H9 (cell line): ENCODE measurements at regions not wholly inside any gene's neighbourhood (a gene's known extent, or its start where the extent isn't known, plus 50 kb on each side); places are given as distances from the start of the nearest gene placed in this dataset.

ENCODE experiments used
- DNase-seq: peaks from one replicate; pipeline ENCODE4 v3.0.0-alpha.2; 2017
- H2AFZ ChIP-seq: one replicate; pipeline ENCODE4 v1.6.1; 2013; ENCODE audit warnings: mild to moderate bottlenecking, low read length, control low read depth, moderate library complexity
- H2AK5ac ChIP-seq: 2 replicates; pipeline ENCODE4 v1.6.1; 2013; ENCODE audit warnings: low read length, control low read depth, mixed read lengths; ENCODE audit not compliant: insufficient read length
- H2BK120ac ChIP-seq: one replicate; pipeline ENCODE4 v1.6.1; 2013; ENCODE audit warnings: low read depth, mild to moderate bottlenecking, low read length, control low read depth, inconsistent platforms; ENCODE audit not compliant: poor library complexity, severe bottlenecking
- H2BK12ac ChIP-seq: 2 replicates; pipeline ENCODE4 v1.6.1; 2013; ENCODE audit warnings: low read length, control low read depth, mixed read lengths, low read depth; ENCODE audit not compliant: insufficient read length
- H2BK15ac ChIP-seq: 2 replicates; pipeline ENCODE4 v1.6.1; 2013; ENCODE audit warnings: low read depth, low read length, control low read depth
- H2BK20ac ChIP-seq: one replicate; pipeline ENCODE4 v1.6.1; 2013; ENCODE audit warnings: low read depth, mild to moderate bottlenecking, low read length, control low read depth, inconsistent platforms; ENCODE audit not compliant: poor library complexity, severe bottlenecking
- H2BK5ac ChIP-seq: 2 replicates; pipeline ENCODE4 v1.6.1; 2013; ENCODE audit warnings: low read length, control low read depth, mixed read lengths; ENCODE audit not compliant: insufficient read length
- H3K14ac ChIP-seq: 2 replicates; pipeline ENCODE4 v1.6.1; 2013; ENCODE audit warnings: low read length, control low read depth; ENCODE audit not compliant: insufficient read depth
- H3K18ac ChIP-seq: 2 replicates; pipeline ENCODE4 v1.6.1; 2013; ENCODE audit warnings: low read depth, mild to moderate bottlenecking, mixed read lengths, low read length, control low read depth; ENCODE audit not compliant: insufficient read length
- H3K23ac ChIP-seq: 2 replicates; pipeline ENCODE4 v1.6.1; 2013; ENCODE audit warnings: low read length, control low read depth, mixed read lengths, low read depth; ENCODE audit not compliant: insufficient read length
- H3K23me2 ChIP-seq: 2 replicates; pipeline ENCODE4 v1.6.1; 2013; ENCODE audit warnings: low read depth, mild to moderate bottlenecking, mixed read lengths, low read length, control low read depth; ENCODE audit not compliant: insufficient read length, poor library complexity, severe bottlenecking
- H3K27ac ChIP-seq: 2 replicates; pipeline ENCODE4 v1.5.1; 2013; ENCODE audit warnings: low read length, control low read depth, mixed read lengths, low read depth; ENCODE audit not compliant: insufficient read length
- H3K27me3 ChIP-seq: 2 replicates; pipeline ENCODE4 v1.6.1; 2013; ENCODE audit warnings: low read length, control low read depth, inconsistent platforms; ENCODE audit not compliant: insufficient read depth
- H3K4ac ChIP-seq: 2 replicates; pipeline ENCODE4 v1.6.1; 2013; ENCODE audit warnings: low read depth, mild to moderate bottlenecking, control low read depth, inconsistent platforms, low read length, moderate library complexity
- H3K4me1 ChIP-seq: 2 replicates; pipeline ENCODE4 v1.6.1; 2013; ENCODE audit warnings: low read length, control low read depth, inconsistent platforms; ENCODE audit not compliant: insufficient read depth
- H3K4me2 ChIP-seq: 2 replicates; pipeline ENCODE4 v1.6.1; 2013; ENCODE audit warnings: low read length, control low read depth, mixed read lengths; ENCODE audit not compliant: insufficient read length, insufficient read depth
- H3K56ac ChIP-seq: 2 replicates; pipeline ENCODE4 v1.6.1; 2013; ENCODE audit warnings: low read depth, mild to moderate bottlenecking, mixed read lengths, low read length, control low read depth; ENCODE audit not compliant: insufficient read length
- H3K79me1 ChIP-seq: 2 replicates; pipeline ENCODE4 v1.6.1; 2013; ENCODE audit warnings: low read depth, mild to moderate bottlenecking, moderate library complexity, low read length, control low read depth, inconsistent platforms; ENCODE audit not compliant: insufficient read depth, poor library complexity, severe bottlenecking
- H3K79me2 ChIP-seq: 2 replicates; pipeline ENCODE4 v1.6.1; 2013; ENCODE audit warnings: low read length, control low read depth, inconsistent platforms; ENCODE audit not compliant: insufficient read depth
- H3K9ac ChIP-seq: 2 replicates; pipeline ENCODE4 v1.6.1; 2013; ENCODE audit warnings: low read length, control low read depth, mixed read lengths; ENCODE audit not compliant: insufficient read length; ENCODE audit errors: extremely low read depth
- H3K9me3 ChIP-seq: one replicate; pipeline ENCODE4 v1.6.1; 2013; ENCODE audit warnings: low read depth, low read length, inconsistent platforms; ENCODE audit not compliant: control insufficient read depth
- H3T11ph ChIP-seq: one replicate; pipeline ENCODE4 v1.6.1; 2013; ENCODE audit warnings: mild to moderate bottlenecking, low read length, control low read depth, inconsistent platforms
- H4K20me1 ChIP-seq: one replicate; pipeline ENCODE4 v1.6.1; 2013; ENCODE audit not compliant: control insufficient read depth, insufficient read length, insufficient read depth
- H4K5ac ChIP-seq: 2 replicates; pipeline ENCODE4 v1.6.1; 2013; ENCODE audit warnings: low read depth, mild to moderate bottlenecking, mixed read lengths, low read length, control low read depth; ENCODE audit not compliant: insufficient read length
- H4K8ac ChIP-seq: replicated peaks from 2 replicates; pipeline ENCODE4 v1.6.1; 2013; ENCODE audit warnings: low read length, control low read depth, mixed read lengths, low read depth; ENCODE audit not compliant: insufficient read length
- H4K91ac ChIP-seq: 2 replicates; pipeline ENCODE4 v1.6.1; 2013; ENCODE audit warnings: low read depth, mild to moderate bottlenecking, moderate library complexity, mixed read lengths, low read length, control low read depth; ENCODE audit not compliant: insufficient read length
- H3K27ac Mint-ChIP-seq, 3 experiments: 2 replicates in 2 of 3; 3 replicates in 1 of 3; pipeline ENCODE4 v1.8.0; 2020 to 2021; ENCODE audit warnings: mixed read lengths in 3 of 3, mild to moderate bottlenecking in 1 of 3, moderate library complexity in 1 of 3
- H3K27me3 Mint-ChIP-seq: 2 replicates; pipeline ENCODE4 v1.8.0; 2021; ENCODE audit warnings: low read depth, mild to moderate bottlenecking, moderate library complexity, mixed read lengths
- H3K36me3 Mint-ChIP-seq, 3 experiments: 2 replicates in 2 of 3; 3 replicates in 1 of 3; pipeline ENCODE4 v1.8.0; 2020 to 2021; ENCODE audit warnings: low read depth in 3 of 3, mixed read lengths in 3 of 3; ENCODE audit not compliant: insufficient read depth in 1 of 3
- H3K4me1 Mint-ChIP-seq, 2 experiments: 2 replicates each; pipeline ENCODE4 v1.8.0; 2020; ENCODE audit warnings: mixed read lengths in 2 of 2
- H3K4me3 Mint-ChIP-seq, 2 experiments: 2 replicates in 1 of 2; 3 replicates in 1 of 2; pipeline ENCODE4 v1.8.0; 2020 to 2021; ENCODE audit warnings: mild to moderate bottlenecking in 2 of 2, mixed read lengths in 2 of 2, moderate library complexity in 1 of 2
- H3K9me3 Mint-ChIP-seq, 2 experiments: 2 replicates in 1 of 2; 3 replicates in 1 of 2; pipeline ENCODE4 v1.8.0; 2020; ENCODE audit warnings: mild to moderate bottlenecking in 2 of 2, mixed read lengths in 2 of 2, moderate library complexity in 1 of 2
- WGBS: extraction: QIAGEN DNeasy Blood & Tissue Kit; methylation state at CpG from one replicate; pipeline ENCODE4 v1.1.7; 2013; ENCODE audit warnings: missing lambda C conversion rate, low lambda C conversion rate, mixed read lengths; ENCODE audit not compliant: insufficient read length; ENCODE audit errors: extremely low coverage; 5-methylcytosine and 5-hydroxymethylcytosine counted together
- TF ChIP-seq, protein P1 (sequence below): fragments of 200-600 bp; sonication (generic); conservative IDR thresholded peaks from 3 replicates; pipeline ENCODE4 v1.8.0; 2021; ENCODE audit warnings: antibody characterized with exemption, mild to moderate bottlenecking

DNA sequence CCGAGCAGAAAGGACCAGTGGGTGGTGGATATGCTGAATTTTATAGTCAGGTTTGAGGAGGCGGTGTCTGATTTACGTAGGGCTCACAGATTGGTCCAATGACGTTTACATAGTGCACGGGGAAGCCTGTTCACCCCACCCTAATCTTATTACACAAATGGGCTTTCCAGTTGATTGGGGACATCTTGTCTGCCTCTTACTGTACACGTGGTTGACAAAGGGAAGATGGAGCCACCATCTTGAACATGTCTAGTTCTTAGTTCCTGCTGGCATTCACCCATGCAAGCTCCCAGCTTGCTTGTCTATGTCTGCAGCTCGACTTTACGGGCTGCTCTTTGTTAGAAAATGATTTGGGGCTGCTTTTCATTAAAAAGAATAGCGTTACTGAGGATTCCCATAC, 332.0 kb upstream of the SLCO3A1 start:
- H4K91ac ChIP-seq = no peak overlapping the region
- no peak overlapping the region for H2AK5ac ChIP-seq
- no peak overlapping the region for H3K4me3 Mint-ChIP-seq
- H3K4me1 Mint-ChIP-seq = peaks cover 4 to 19% of the 10 kb centered on the region in 2 experiments; a peak in 3 of 4 replicates
- no peaks in the 10 kb centered on the region for H3K27me3 ChIP-seq
- no peak overlapping the region for H2BK5ac ChIP-seq
- no peak overlapping the region for H3K14ac ChIP-seq
- H3K36me3 Mint-ChIP-seq = peaks cover 4 to 18% (median 4%) of the 10 kb centered on the region in 3 experiments; a peak in 3 of 7 replicates
- no peak overlapping the region for H2BK120ac ChIP-seq
- H3K56ac ChIP-seq = no peak overlapping the region
- peaks cover 3% of the 10 kb centered on the region; the same call in 1 of the 2 replicates for H3K4me1 ChIP-seq
- H4K20me1 ChIP-seq = no peaks in the 10 kb centered on the region
- H3K79me2 ChIP-seq = no peaks in the 10 kb centered on the region
- H3T11ph ChIP-seq = no peak overlapping the region
- H3K9ac ChIP-seq = no peak overlapping the region
- no peaks in the 10 kb centered on the region; the same call in none of the 2 replicates for H3K27me3 Mint-ChIP-seq
- H3K79me1 ChIP-seq = no peaks in the 10 kb centered on the region
- no peak overlapping the region for H3K23ac ChIP-seq
- H3K9me3 ChIP-seq = no peaks in the 10 kb centered on the region
- H3K4ac ChIP-seq = no peak overlapping the region
- no peaks in the 10 kb centered on the region for H3K23me2 ChIP-seq
- H3K9me3 Mint-ChIP-seq = peaks cover 18 to 27% of the 10 kb centered on the region in 2 experiments
- H3K27ac ChIP-seq = no peak overlapping the region
- H2BK12ac ChIP-seq = no peak overlapping the region
- WGBS = no CpG with 5 or more reads among the region's 9 CpGs
- H3K27ac Mint-ChIP-seq = no peak overlapping the region
- H2BK20ac ChIP-seq = no peak overlapping the region
- no peak overlapping the region for H4K5ac ChIP-seq
- no peak overlapping the region for H4K8ac ChIP-seq
- TF ChIP-seq, protein P1, sequence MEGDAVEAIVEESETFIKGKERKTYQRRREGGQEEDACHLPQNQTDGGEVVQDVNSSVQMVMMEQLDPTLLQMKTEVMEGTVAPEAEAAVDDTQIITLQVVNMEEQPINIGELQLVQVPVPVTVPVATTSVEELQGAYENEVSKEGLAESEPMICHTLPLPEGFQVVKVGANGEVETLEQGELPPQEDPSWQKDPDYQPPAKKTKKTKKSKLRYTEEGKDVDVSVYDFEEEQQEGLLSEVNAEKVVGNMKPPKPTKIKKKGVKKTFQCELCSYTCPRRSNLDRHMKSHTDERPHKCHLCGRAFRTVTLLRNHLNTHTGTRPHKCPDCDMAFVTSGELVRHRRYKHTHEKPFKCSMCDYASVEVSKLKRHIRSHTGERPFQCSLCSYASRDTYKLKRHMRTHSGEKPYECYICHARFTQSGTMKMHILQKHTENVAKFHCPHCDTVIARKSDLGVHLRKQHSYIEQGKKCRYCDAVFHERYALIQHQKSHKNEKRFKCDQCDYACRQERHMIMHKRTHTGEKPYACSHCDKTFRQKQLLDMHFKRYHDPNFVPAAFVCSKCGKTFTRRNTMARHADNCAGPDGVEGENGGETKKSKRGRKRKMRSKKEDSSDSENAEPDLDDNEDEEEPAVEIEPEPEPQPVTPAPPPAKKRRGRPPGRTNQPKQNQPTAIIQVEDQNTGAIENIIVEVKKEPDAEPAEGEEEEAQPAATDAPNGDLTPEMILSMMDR = no peak
- no peak overlapping the region for H3K4me2 ChIP-seq
- no peak overlapping the region for H2AFZ ChIP-seq
- no peak overlapping the region for H3K18ac ChIP-seq
- DNase-seq = no peak
- no peak overlapping the region for H2BK15ac ChIP-seq
